Mesenchymal stem cell (in vitro differentiated cells and primary cell): ENCODE measurements at regions not wholly inside any gene's neighbourhood (a gene's known extent, or its start where the extent isn't known, plus 50 kb on each side); places are given as distances from the start of the nearest gene placed in this dataset.

Experiments
- DNase-seq: peaks from one replicate; pipeline ENCODE4 v3.0.0-alpha.2; 2013
- H2AFZ ChIP-seq: one replicate; pipeline ENCODE4 v1.6.1; 2013; ENCODE audit warnings: low read depth, mild to moderate bottlenecking, control low read depth, inconsistent platforms, low read length, moderate library complexity
- H2AK5ac ChIP-seq: 2 replicates; pipeline ENCODE4 v1.6.1; 2013; ENCODE audit warnings: low read length, moderate library complexity, mild to moderate bottlenecking, inconsistent platforms; ENCODE audit not compliant: severe bottlenecking
- H2BK120ac ChIP-seq: one replicate; pipeline ENCODE4 v1.6.1; 2013; ENCODE audit warnings: low read depth, mild to moderate bottlenecking, inconsistent platforms, low read length, moderate library complexity
- H2BK12ac ChIP-seq, 2 experiments: one replicate each; pipeline ENCODE4 v1.6.1; 2013; ENCODE audit warnings: inconsistent platforms in 2 of 2, low read length in 2 of 2, mild to moderate bottlenecking in 2 of 2, moderate library complexity in 2 of 2, control low read depth in 1 of 2
- H2BK15ac ChIP-seq: one replicate; pipeline ENCODE4 v1.6.1; 2013; ENCODE audit warnings: mild to moderate bottlenecking, low read depth, inconsistent platforms; ENCODE audit not compliant: poor library complexity, severe bottlenecking
- H2BK5ac ChIP-seq: 2 replicates; pipeline ENCODE4 v1.6.1; 2013; ENCODE audit warnings: low read depth, mild to moderate bottlenecking, low read length, control low read depth, inconsistent platforms; ENCODE audit not compliant: poor library complexity, severe bottlenecking
- H3K14ac ChIP-seq, 2 experiments: one replicate each; pipeline ENCODE4 v1.6.1; 2013; ENCODE audit warnings: inconsistent platforms in 2 of 2, low read length in 2 of 2, control low read depth in 1 of 2, mild to moderate bottlenecking in 1 of 2, moderate library complexity in 1 of 2
- H3K18ac ChIP-seq, 2 experiments: one replicate each; pipeline ENCODE4 v1.6.1; 2013; ENCODE audit warnings: inconsistent platforms in 2 of 2, low read length in 2 of 2, control low read depth in 1 of 2, low read depth in 1 of 2, mild to moderate bottlenecking in 1 of 2
- H3K23ac ChIP-seq, 2 experiments: one replicate each; pipeline ENCODE4 v1.6.1; 2013; ENCODE audit warnings: inconsistent platforms in 2 of 2, low read length in 2 of 2, mild to moderate bottlenecking in 2 of 2, moderate library complexity in 2 of 2, control low read depth in 1 of 2
- H3K27ac ChIP-seq: 2 replicates; pipeline ENCODE4 v1.5.1; 2013; ENCODE audit warnings: mild to moderate bottlenecking, moderate library complexity, low read length, control low read depth, inconsistent platforms; ENCODE audit not compliant: poor library complexity, severe bottlenecking
- H3K27me3 ChIP-seq, 2 experiments: 2 replicates each; pipeline versions ENCODE4 v1.6.1 to v1.7.0; 2013; ENCODE audit warnings: low read length in 2 of 2, mild to moderate bottlenecking in 2 of 2, moderate library complexity in 2 of 2, control low read depth in 1 of 2, inconsistent platforms in 1 of 2; ENCODE audit not compliant: control insufficient read depth in 1 of 2, insufficient read depth in 1 of 2
- H3K36me3 ChIP-seq, 2 experiments: 2 replicates each; pipeline versions ENCODE4 v1.6.1 to v1.7.0; 2013; ENCODE audit warnings: low read length in 2 of 2, control low read depth in 1 of 2, inconsistent platforms in 1 of 2, low read depth in 1 of 2, mild to moderate bottlenecking in 1 of 2; ENCODE audit not compliant: insufficient read depth in 2 of 2, control insufficient read depth in 1 of 2
- H3K4ac ChIP-seq, 2 experiments: one replicate each; pipeline ENCODE4 v1.6.1; 2013; ENCODE audit warnings: inconsistent platforms in 2 of 2, low read length in 2 of 2, mild to moderate bottlenecking in 2 of 2, moderate library complexity in 2 of 2, control low read depth in 1 of 2, low read depth in 1 of 2
- H3K4me1 ChIP-seq: 2 replicates; pipeline ENCODE4 v1.6.1; 2013; ENCODE audit warnings: low read depth, low read length, control low read depth; ENCODE audit not compliant: control insufficient read depth, insufficient read depth
- H3K4me2 ChIP-seq: 2 replicates; pipeline ENCODE4 v1.6.1; 2013; ENCODE audit warnings: low read length, mild to moderate bottlenecking, inconsistent platforms; ENCODE audit not compliant: poor library complexity, severe bottlenecking
- H3K4me3 ChIP-seq, 2 experiments: 2 replicates each; pipeline versions ENCODE4 v1.5.1 to v1.7.0; 2013; ENCODE audit warnings: low read length in 2 of 2, mild to moderate bottlenecking in 2 of 2, control low read depth in 1 of 2, low read depth in 1 of 2; ENCODE audit not compliant: insufficient read depth in 1 of 2
- H3K79me1 ChIP-seq: replicated peaks from 2 replicates; pipeline ENCODE4 v1.6.1; 2013; ENCODE audit warnings: mild to moderate bottlenecking, control low read depth, low read length, inconsistent platforms; ENCODE audit not compliant: poor library complexity, severe bottlenecking
- H3K9ac ChIP-seq: 2 replicates; pipeline ENCODE4 v1.7.0; 2013; ENCODE audit warnings: mild to moderate bottlenecking, low read length, moderate library complexity
- H3K9me3 ChIP-seq: 2 replicates; pipeline ENCODE4 v1.7.0; 2013; ENCODE audit warnings: mild to moderate bottlenecking, low read length; ENCODE audit not compliant: control insufficient read depth
- H4K8ac ChIP-seq: one replicate; pipeline ENCODE4 v1.6.1; 2013; ENCODE audit warnings: inconsistent platforms, mild to moderate bottlenecking, low read length, moderate library complexity
- H4K91ac ChIP-seq: one replicate; pipeline ENCODE4 v1.6.1; 2013; ENCODE audit warnings: mild to moderate bottlenecking, low read length, inconsistent platforms
- WGBS: methylation state at CpG from one replicate; pipeline ENCODE4 v1.1.7; 2013; ENCODE audit warnings: mixed read lengths; 5-methylcytosine and 5-hydroxymethylcytosine counted together

DNA sequence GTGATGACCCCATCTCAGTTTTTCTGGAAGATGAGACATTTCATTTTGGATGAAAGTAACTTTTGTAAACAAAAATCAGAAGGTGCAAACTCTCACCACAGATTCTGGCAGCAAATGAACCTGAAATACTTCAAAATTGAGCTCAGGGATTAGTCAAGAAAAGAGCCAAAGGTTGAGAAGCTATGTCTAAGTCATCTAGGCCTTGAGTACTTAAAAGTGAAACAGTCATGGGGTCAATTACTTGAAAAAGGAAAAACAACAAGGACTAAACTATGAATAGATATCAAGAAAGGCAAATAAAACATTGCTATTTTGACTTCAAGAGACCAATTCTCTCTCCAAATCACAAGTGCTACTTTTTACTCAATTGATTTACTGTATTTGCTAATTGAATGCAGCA, 285.1 kb downstream of the RBM43 start:
- Histone ChIP-seq H3K4me1 (no peaks in the 10 kb centered on the region), H2BK15ac (no peak overlapping the region), H2BK12ac (no peak overlapping the region), H3K9me3 (no peaks in the 10 kb centered on the region), H3K79me1 (no peaks in the 10 kb centered on the region), H3K36me3 (no peaks in the 10 kb centered on the region), H2AK5ac (no peak overlapping the region), H3K23ac (no peak overlapping the region), H3K4me2 (no peak overlapping the region), H2AFZ (no peak overlapping the region), H3K27me3 (no peaks in the 10 kb centered on the region), H3K4me3 (no peak overlapping the region), H3K4ac (no peak overlapping the region), H3K14ac (no peak overlapping the region), H4K8ac (no peak overlapping the region), H2BK5ac (no peak overlapping the region), H3K27ac (no peak overlapping the region), H4K91ac (no peak overlapping the region), H3K9ac (no peak overlapping the region), H3K18ac (no peak overlapping the region), H2BK120ac (no peak overlapping the region)
- no peak for DNase-seq

DNA sequence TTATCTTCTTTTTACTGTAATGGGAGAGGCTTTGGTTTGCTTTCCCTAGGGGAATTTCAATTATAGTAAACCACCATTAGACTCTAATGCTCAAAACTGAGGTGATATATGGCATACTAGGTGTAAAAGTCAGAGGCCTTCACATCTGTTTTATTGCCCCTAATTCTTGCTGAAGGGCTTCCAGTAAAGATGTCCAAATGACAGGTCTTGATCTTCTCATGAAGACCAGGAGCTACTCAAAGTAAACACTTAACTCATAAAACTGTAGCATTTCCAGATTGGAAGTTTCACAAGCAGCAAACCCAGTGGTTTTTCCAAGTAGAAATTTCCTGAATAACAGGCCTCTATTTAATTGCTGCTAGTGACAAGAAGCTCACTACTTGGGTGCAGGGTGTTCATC, 286.8 kb downstream of the RBM43 start:
- no peaks in the 10 kb centered on the region for H3K4me1 ChIP-seq

DNA sequence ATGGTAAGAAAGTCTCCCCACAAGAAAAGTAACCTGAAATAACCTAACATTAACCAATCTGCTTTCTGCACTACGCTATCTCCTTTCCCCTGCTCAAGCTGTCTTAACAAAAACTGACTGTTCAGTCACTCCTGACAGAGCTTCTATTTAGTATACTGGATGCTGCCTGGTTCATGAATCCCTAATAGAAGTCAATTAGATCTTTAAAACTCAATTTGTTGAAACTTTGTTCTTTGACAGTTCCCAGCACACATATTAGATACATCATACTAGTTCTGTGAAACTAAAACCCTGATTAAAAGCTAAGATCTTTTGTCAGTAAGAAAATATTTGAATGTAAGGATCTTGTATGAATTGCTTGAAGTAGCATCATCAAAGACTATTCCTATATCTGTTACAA, 287.4 kb downstream of the RBM43 start:
- H4K91ac ChIP-seq, result no peak overlapping the region
- no peak overlapping the region for H3K27ac ChIP-seq
- WGBS, result 100% methylated on average over 1 of the region's 1 CpG

More for the DNA sequence above, 286.8 kb downstream of the RBM43 start:
- Histone ChIP-seq H3K9ac (no peak overlapping the region), H2BK120ac (no peak overlapping the region), H3K18ac (no peak overlapping the region), H2BK15ac (no peak overlapping the region), H3K27ac (no peak overlapping the region), H2AK5ac (no peak overlapping the region), H3K27me3 (no peaks in the 10 kb centered on the region), H3K4ac (no peak overlapping the region), H2BK5ac (no peak overlapping the region), H3K14ac (no peak overlapping the region), H4K8ac (no peak overlapping the region), H3K4me3 (no peak overlapping the region), H3K36me3 (no peaks in the 10 kb centered on the region), H4K91ac (no peak overlapping the region), H3K23ac (no peak overlapping the region), H3K79me1 (no peaks in the 10 kb centered on the region), H2AFZ (no peak overlapping the region), H2BK12ac (no peak overlapping the region), H3K9me3 (no peaks in the 10 kb centered on the region), H3K4me2 (no peak overlapping the region)
- DNase-seq, result peak; percentile 29

DNA sequence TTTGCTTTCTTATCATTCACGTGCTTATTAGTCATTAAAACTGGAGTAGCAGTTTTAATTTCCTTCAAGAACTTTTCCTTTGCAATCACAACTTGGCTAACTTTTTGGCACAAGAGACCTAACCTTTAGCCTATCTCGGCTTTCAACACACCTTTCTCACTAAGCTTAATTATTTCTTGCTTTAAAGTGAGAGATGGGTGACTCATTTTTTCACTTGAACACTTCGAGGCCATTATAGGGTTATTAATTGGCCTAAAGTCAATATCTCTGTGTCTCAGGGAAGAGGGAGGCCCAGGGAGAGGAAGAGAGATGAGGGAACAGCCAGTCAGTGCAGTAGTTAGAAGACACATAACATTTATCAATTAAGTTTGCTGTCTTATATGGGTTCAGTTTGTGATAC, 289.8 kb downstream of the RBM43 start:
- Histone ChIP-seq H3K79me1 (no peaks in the 10 kb centered on the region), H3K4ac (no peak overlapping the region), H3K4me2 (no peak overlapping the region), H2BK120ac (no peak overlapping the region), H3K9me3 (no peaks in the 10 kb centered on the region), H3K14ac (no peak overlapping the region), H3K27me3 (no peaks in the 10 kb centered on the region), H3K4me1 (no peaks in the 10 kb centered on the region), H2BK12ac (no peak overlapping the region), H2AK5ac (no peak overlapping the region), H4K8ac (no peak overlapping the region), H2AFZ (no peak overlapping the region), H3K18ac (no peak overlapping the region), H3K36me3 (no peaks in the 10 kb centered on the region), H3K27ac (no peak overlapping the region), H3K9ac (no peak overlapping the region), H2BK5ac (no peak overlapping the region), H4K91ac (no peak overlapping the region), H3K4me3 (no peak overlapping the region), H2BK15ac (no peak overlapping the region), H3K23ac (no peak overlapping the region)
- 90% methylated on average over 3 of the region's 3 CpGs for WGBS
- DNase-seq, result no peak

More for the DNA sequence above, 287.4 kb downstream of the RBM43 start:
- H3K4me2 ChIP-seq, result no peak overlapping the region
- DNase-seq, result no peak
- H3K4me3 ChIP-seq, result no peak overlapping the region
- no peaks in the 10 kb centered on the region for H3K27me3 ChIP-seq
- no peak overlapping the region for H2BK5ac ChIP-seq
- H3K14ac ChIP-seq, result no peak overlapping the region
- H2BK15ac ChIP-seq, result no peak overlapping the region
- H4K8ac ChIP-seq, result no peak overlapping the region
- H3K18ac ChIP-seq, result no peak overlapping the region
- H3K4me1 ChIP-seq, result no peaks in the 10 kb centered on the region
- H3K4ac ChIP-seq, result no peak overlapping the region
- H2BK120ac ChIP-seq, result no peak overlapping the region
- H3K79me1 ChIP-seq, result no peaks in the 10 kb centered on the region
- H3K9ac ChIP-seq, result no peak overlapping the region
- no peaks in the 10 kb centered on the region for H3K9me3 ChIP-seq
- no peak overlapping the region for H3K23ac ChIP-seq
- no peaks in the 10 kb centered on the region for H3K36me3 ChIP-seq
- no peak overlapping the region for H2BK12ac ChIP-seq
- H2AK5ac ChIP-seq, result no peak overlapping the region
- H2AFZ ChIP-seq, result no peak overlapping the region
